GM13976 (cell line): ENCODE measurements at regions not wholly inside any gene's neighbourhood (a gene's known extent, or its start where the extent isn't known, plus 50 kb on each side); places are given as distances from the start of the nearest gene placed in this dataset.

Source experiments
- DNase-seq: peaks from one replicate; pipeline ENCODE4 v3.0.0; 2012; ENCODE audit warnings: low spot score
- in situ Hi-C: fragments of 300-500 bp; cut with MboI; formaldehyde crosslinking; loops from one replicate; pipeline ENCODE4 v1.12.0; 2022; ENCODE audit warnings: low sequenced_read_pairs, mixed read lengths, inconsistent platforms; ENCODE audit not compliant: unreplicated experiment
- TF ChIP-seq, protein P1 (sequence below): IDR thresholded peaks from 2 replicates; pipeline ENCODE4 v1.5.1; 2012; ENCODE audit warnings: borderline replicate concordance, mild to moderate bottlenecking; ENCODE audit not compliant: insufficient read depth; ENCODE audit errors: extremely low read depth, missing control alignments, control extremely low read depth

DNA sequence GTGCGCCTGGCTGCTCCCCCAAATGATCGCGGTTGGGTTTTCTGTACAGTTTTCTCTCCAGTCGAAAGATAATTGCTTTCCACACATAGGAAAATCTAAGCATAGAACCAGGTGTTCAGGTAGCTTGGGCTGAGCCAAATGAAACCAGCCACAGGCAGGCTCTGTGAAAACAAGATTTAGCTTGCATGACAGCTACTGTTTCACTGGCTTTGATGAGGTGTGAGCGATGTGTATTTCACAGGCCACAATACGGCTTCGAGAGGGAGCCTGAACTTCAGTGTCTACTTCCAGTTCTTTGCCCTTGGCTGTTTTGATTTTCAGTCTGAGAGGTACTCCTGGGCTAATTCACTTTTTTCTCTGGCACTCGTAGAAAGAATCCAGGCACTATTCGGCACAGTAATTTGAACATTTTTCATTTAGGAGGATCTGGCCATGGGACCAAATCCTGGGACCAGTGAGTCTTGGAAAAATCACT is 110.5 kb downstream of the JCAD start:
- in situ Hi-C loops: no loop called here

DNA sequence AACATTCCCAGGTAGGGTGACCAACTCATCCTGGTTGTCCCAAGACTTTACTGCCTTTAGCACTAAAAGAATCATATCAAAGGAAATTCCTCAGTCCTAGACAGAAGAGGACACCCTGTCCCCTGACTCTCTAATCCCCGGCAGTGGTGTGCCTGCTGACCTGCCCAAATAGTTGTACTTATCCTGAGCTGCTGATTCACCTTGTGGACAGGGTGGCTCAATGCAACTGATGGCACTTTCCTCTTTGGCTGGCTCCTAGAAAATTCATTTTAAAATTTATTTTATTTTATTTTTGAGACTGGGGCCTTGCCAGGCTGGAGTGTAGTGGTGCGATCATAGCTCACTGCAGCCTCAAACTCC is 111.7 kb downstream of the JCAD start:
- in situ Hi-C loops: no loop called here
- no peak for DNase-seq

More for the DNA sequence above, 110.5 kb downstream of the JCAD start:
- DNase-seq: no peak
- TF ChIP-seq, protein P1, sequence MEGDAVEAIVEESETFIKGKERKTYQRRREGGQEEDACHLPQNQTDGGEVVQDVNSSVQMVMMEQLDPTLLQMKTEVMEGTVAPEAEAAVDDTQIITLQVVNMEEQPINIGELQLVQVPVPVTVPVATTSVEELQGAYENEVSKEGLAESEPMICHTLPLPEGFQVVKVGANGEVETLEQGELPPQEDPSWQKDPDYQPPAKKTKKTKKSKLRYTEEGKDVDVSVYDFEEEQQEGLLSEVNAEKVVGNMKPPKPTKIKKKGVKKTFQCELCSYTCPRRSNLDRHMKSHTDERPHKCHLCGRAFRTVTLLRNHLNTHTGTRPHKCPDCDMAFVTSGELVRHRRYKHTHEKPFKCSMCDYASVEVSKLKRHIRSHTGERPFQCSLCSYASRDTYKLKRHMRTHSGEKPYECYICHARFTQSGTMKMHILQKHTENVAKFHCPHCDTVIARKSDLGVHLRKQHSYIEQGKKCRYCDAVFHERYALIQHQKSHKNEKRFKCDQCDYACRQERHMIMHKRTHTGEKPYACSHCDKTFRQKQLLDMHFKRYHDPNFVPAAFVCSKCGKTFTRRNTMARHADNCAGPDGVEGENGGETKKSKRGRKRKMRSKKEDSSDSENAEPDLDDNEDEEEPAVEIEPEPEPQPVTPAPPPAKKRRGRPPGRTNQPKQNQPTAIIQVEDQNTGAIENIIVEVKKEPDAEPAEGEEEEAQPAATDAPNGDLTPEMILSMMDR: no peak

DNA sequence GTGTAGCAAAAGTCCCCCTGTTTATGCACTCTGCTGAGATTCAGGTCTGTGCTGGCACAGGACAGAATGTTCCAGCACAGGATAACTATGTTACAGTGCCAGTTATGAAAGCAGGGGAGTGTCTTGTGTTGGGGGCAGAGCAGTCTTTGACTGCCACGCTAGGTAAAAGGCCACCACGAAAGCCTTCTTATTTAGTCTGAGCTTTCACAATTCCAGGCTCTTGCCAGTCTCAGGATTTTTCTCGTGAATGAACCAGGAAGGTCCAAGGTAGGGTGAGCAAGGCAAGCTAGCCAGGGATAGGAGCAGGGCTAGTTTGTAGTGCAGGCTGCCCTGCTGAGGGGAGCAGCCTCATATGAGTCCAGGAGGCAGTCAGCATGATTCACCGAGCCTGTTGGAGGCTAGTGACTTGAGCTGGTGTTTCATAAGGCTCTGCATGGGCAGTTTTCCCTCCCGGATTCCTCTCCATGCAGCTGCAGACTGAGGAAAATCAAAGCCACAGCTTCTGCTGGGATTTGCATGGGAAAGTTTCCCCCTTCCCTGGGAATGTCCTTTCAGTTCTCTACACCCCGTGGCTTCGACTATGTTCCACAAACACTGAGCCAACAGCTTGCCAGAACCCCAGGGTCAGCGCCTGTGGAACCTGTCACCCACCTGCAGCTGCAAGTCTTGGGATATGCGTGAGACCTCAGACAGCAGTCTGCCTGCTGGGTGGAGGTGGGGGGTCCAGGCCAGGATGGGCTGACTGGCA is 112.3 kb downstream of the JCAD start:
- in situ Hi-C loops: no loop called here
- DNase-seq: no peak
- TF ChIP-seq, protein P1: no peak

More for the DNA sequence above, 111.7 kb downstream of the JCAD start:
- TF ChIP-seq, protein P1: no peak

DNA sequence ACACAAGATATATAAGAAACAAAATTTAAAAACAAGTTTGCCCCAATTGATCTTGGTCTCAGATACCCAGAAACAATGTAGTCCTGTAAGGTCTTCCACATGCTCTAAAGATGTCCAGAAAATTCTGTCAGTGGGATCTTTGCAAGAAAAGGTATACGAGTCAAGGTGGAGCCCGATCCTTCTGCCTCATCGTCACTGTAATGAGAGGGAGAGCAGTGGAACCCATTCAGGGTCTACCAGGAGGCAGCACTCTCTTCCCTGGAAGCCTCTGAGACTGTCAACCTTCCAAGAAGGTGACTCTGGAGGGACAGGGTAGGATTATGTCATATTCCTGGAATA is 112.8 kb downstream of the JCAD start:
- in situ Hi-C loops: no loop called here
- DNase-seq: no peak
- TF ChIP-seq, protein P1: no peak

DNA sequence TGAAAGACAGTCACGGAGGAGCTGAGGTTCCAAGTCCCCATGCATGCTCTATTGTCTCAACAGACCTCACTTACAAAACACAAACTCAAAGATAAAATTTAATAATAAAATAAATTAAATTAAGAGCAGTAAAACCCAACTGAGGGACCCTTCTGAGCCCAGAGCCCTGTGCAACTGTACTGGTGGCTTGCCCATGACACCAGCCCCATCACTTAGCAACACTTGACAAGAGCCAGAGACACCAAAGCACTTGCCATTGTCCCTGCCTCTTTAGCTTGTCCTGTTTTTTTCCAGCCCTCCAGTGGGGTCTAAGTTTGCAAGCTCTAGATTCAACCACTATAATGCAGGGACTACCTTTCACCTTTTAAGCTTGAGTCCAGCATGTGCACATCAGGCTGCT is 117.9 kb downstream of the JCAD start:
- in situ Hi-C loops: no loop called here
- DNase-seq: no peak
- TF ChIP-seq, protein P1: no peak

DNA sequence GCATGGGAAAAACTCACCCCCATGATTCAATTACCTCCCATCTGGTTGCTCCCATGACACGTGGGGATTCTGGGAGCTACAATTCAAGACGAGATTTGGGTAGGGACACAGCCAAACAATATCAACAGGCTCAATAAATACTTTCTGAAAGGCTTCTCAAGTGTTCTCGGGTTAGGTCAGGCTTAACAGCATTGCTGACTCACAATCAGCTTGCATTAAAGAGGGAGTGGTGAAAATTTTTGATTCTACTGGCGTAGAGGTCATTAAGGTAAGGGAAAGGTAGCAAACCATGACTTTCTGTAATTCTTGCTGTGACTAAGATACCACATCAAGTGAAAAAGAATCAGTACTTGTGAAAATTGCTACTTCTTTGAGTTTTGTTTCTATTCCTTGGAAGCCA is 126.4 kb downstream of the JCAD start:
- no peak for DNase-seq
- in situ Hi-C loops: no loop called here

More for the DNA sequence above, 126.4 kb downstream of the JCAD start:
- TF ChIP-seq, protein P1: no peak
